CD4-positive, alpha-beta T cell (primary cell): ENCODE measurements at regions not wholly inside any gene's neighbourhood (a gene's known extent, or its start where the extent isn't known, plus 50 kb on each side); places are given as distances from the start of the nearest gene placed in this dataset.

Source experiments
- ATAC-seq: fragments of 200-7000 bp; cut with Tn5 transposase; one replicate; pipeline ENCODE4 v1.10.0; 2022; ENCODE audit warnings: mild to moderate bottlenecking; ENCODE audit not compliant: poor library complexity
- CTCF ChIA-PET: fragments of 350-600 bp; sonication (Branson Sonifier 250); formaldehyde crosslinking; loops from one replicate; lab custom pipeline; 2021; ENCODE audit warnings: antibody characterized with exemption, inconsistent platforms; lab: Charles Lee
- POLR2A ChIA-PET: fragments of 350-600 bp; sonication (Branson Sonifier 250); formaldehyde crosslinking; loops from one replicate; lab custom pipeline; 2021; ENCODE audit warnings: antibody characterized with exemption, inconsistent platforms; lab: Charles Lee
- DNase-seq, 14 experiments: peaks; one replicate each; pipeline ENCODE4 v3.0.0-alpha.2; 2013 to 2020; ENCODE audit warnings: mixed read lengths in 2 of 14
- H3K27ac ChIP-seq, 2 donors: one replicate each; pipeline versions ENCODE4 v1.5.1 to v1.7.0; 2013; ENCODE audit warnings: low read length in 2 of 2, low read depth in 1 of 2, mild to moderate bottlenecking in 1 of 2
- H3K27me3 ChIP-seq, 2 experiments: 1 replicate in 1 of 2; 2 replicates in 1 of 2; pipeline versions ENCODE4 v1.6.1 to v1.7.0; 2013; ENCODE audit warnings: low read length in 2 of 2, control low read depth in 1 of 2, mild to moderate bottlenecking in 1 of 2, moderate library complexity in 1 of 2; ENCODE audit not compliant: insufficient read depth in 2 of 2, control insufficient read depth in 1 of 2
- H3K36me3 ChIP-seq: one replicate; pipeline ENCODE4 v1.6.1; 2013; ENCODE audit warnings: low read length, control low read depth; ENCODE audit not compliant: insufficient read depth
- H3K4me1 ChIP-seq: one replicate; pipeline ENCODE4 v1.6.1; 2013; ENCODE audit warnings: low read length, control low read depth; ENCODE audit not compliant: insufficient read depth
- H3K4me3 ChIP-seq: one replicate; pipeline ENCODE4 v1.5.1; 2013; ENCODE audit warnings: mild to moderate bottlenecking, low read length, moderate library complexity
- H3K9me3 ChIP-seq, 2 experiments: 1 replicate in 1 of 2; 2 replicates in 1 of 2; pipeline versions ENCODE4 v1.6.1 to v1.7.0; 2013; ENCODE audit warnings: low read length in 2 of 2, mild to moderate bottlenecking in 2 of 2, control low read depth in 1 of 2, moderate library complexity in 1 of 2; ENCODE audit not compliant: control insufficient read depth in 1 of 2, insufficient read depth in 1 of 2
- H3K27ac Mint-ChIP-seq: one replicate; pipeline ENCODE4 v1.8.0; 2020; ENCODE audit warnings: mixed read lengths
- H3K27me3 Mint-ChIP-seq: one replicate; pipeline ENCODE4 v1.8.0; 2021; ENCODE audit warnings: mixed read lengths
- H3K36me3 Mint-ChIP-seq: one replicate; pipeline ENCODE4 v1.8.0; 2021; ENCODE audit warnings: low read depth, mixed read lengths
- H3K4me1 Mint-ChIP-seq: one replicate; pipeline ENCODE4 v1.8.0; 2021; ENCODE audit warnings: low read depth, mixed read lengths
- H3K4me3 Mint-ChIP-seq: one replicate; pipeline ENCODE4 v1.8.0; 2020; ENCODE audit warnings: mild to moderate bottlenecking, mixed read lengths
- H3K9me3 Mint-ChIP-seq: one replicate; pipeline ENCODE4 v1.8.0; 2020; ENCODE audit warnings: mixed read lengths
- CTCF ChIP-seq: fragments of 200-600 bp; IDR thresholded peaks from one replicate; pipeline ENCODE4 v1.8.0; 2022; ENCODE audit warnings: antibody characterized with exemption, mild to moderate bottlenecking
- intact Hi-C, 2 experiments: fragments of 100-400 bp; cut with DNase I in 1 of 2; cut with micrococcal nuclease in 1 of 2; formaldehyde crosslinking; loops; one replicate each; pipeline versions ENCODE4 v1.15.1 to v1.9.0; 2023 to 2025; cut with DNase I, micrococcal nuclease

- Mint-ChIP-seq H3K36me3 (no peaks in the 10 kb centered on the region), H3K27me3 (no peaks in the 10 kb centered on the region), H3K4me3 (no peak overlapping the region), H3K27ac (no peak overlapping the region), H3K9me3 (no peaks in the 10 kb centered on the region), H3K4me1 (no peaks in the 10 kb centered on the region)
- intact Hi-C loops, result no loop called here
- peaks cover 0 to 3% of the 10 kb centered on the region in 2 experiments for H3K9me3 ChIP-seq
- CTCF ChIA-PET, result no interaction called here
- DNase-seq (no peak), ATAC-seq (no peak)
- no peaks in the 10 kb centered on the region for H3K27me3 ChIP-seq
- no peak overlapping the region for H3K27ac ChIP-seq
- no peak for TF ChIP-seq CTCF
- no peak overlapping the region for H3K4me3 ChIP-seq
- no peaks in the 10 kb centered on the region for H3K4me1 ChIP-seq
- no peaks in the 10 kb centered on the region for H3K36me3 ChIP-seq
- POLR2A ChIA-PET, result no interaction called here
Measured at GRCh38 chr3:146783446-146783845, 178.3 kb upstream of the PLSCR5 start.

GRCh38 chr3:146781606-146782005 lies 176.5 kb upstream of the PLSCR5 start:
- Mint-ChIP-seq H3K4me1 (no peaks in the 10 kb centered on the region), H3K36me3 (no peaks in the 10 kb centered on the region), H3K4me3 (no peak overlapping the region), H3K27me3 (no peaks in the 10 kb centered on the region), H3K9me3 (peaks cover 4% of the 10 kb centered on the region), H3K27ac (no peak overlapping the region)
- TF ChIP-seq CTCF, result no peak
- Histone ChIP-seq H3K4me3 (no peak overlapping the region), H3K36me3 (no peaks in the 10 kb centered on the region), H3K4me1 (no peaks in the 10 kb centered on the region), H3K9me3 (peaks cover 0 to 3% of the 10 kb centered on the region in 2 experiments), H3K27me3 (no peaks in the 10 kb centered on the region), H3K27ac (no peak overlapping the region)
- intact Hi-C loops, result no loop called here
- ChIA-PET POLR2A (no interaction called here), CTCF (interaction anchor here (0.6 kb wide), 1 partner anchor 154 kb away, joined by 3 read pairs; no protein-coding TSS in a partner anchor)
- ATAC-seq (no peak), DNase-seq (no peak)

- no peak overlapping the region for H3K4me3 Mint-ChIP-seq
- H3K27ac ChIP-seq, result no peak overlapping the region
- intact Hi-C loops, result no loop called here
Measured at GRCh38 chr3:146781059-146781458, 175.9 kb upstream of the PLSCR5 start.

More at GRCh38 chr3:146781059-146781458, 175.9 kb upstream of the PLSCR5 start:
- H3K27me3 Mint-ChIP-seq, result no peaks in the 10 kb centered on the region
- DNase-seq, result no peak
- no peak overlapping the region for H3K27ac Mint-ChIP-seq
- no peaks in the 10 kb centered on the region for H3K36me3 Mint-ChIP-seq
- Histone ChIP-seq H3K4me3 (no peak overlapping the region), H3K36me3 (no peaks in the 10 kb centered on the region), H3K4me1 (no peaks in the 10 kb centered on the region), H3K9me3 (peaks cover 0 to 3% of the 10 kb centered on the region in 2 experiments), H3K27me3 (no peaks in the 10 kb centered on the region)
- H3K4me1 Mint-ChIP-seq, result no peaks in the 10 kb centered on the region
- ChIA-PET CTCF (no interaction called here), POLR2A (no interaction called here)
- ATAC-seq, result no peak
- H3K9me3 Mint-ChIP-seq, result peaks cover 8% of the 10 kb centered on the region
- TF ChIP-seq CTCF, result no peak
